Astrocyte (in vitro differentiated cells and primary cell): ENCODE measurements at regions not wholly inside any gene's neighbourhood (a gene's known extent, or its start where the extent isn't known, plus 50 kb on each side); places are given as distances from the start of the nearest gene placed in this dataset.

Source experiments
- DNase-seq: peaks from one replicate; pipeline ENCODE4 v3.0.0-alpha.2; 2010; ENCODE audit warnings: low read depth
- FAIRE-seq: peaks from 2 replicates; lab custom pipeline; 2011; peaks lifted over from hg19 to GRCh38; lab: Jason Lieb, UNC
- H2AFZ ChIP-seq: 2 replicates; pipeline ENCODE4 v1.6.0; 2012; ENCODE audit warnings: low read depth, low read length, inconsistent platforms
- H3K27ac ChIP-seq: 2 replicates; pipeline ENCODE4 v1.5.1; 2011; ENCODE audit warnings: low read depth, low read length, inconsistent platforms
- H3K27me3 ChIP-seq: 2 replicates; pipeline ENCODE4 v1.6.0; 2011; ENCODE audit warnings: low read length, inconsistent platforms; ENCODE audit not compliant: insufficient read depth
- H3K36me3 ChIP-seq: 2 replicates; pipeline ENCODE4 v1.5.1; 2011; ENCODE audit warnings: low read length, inconsistent platforms; ENCODE audit not compliant: insufficient read depth
- H3K4me1 ChIP-seq: 2 replicates; pipeline ENCODE4 v1.5.1; 2011; ENCODE audit warnings: low read length, inconsistent platforms; ENCODE audit not compliant: insufficient read depth
- H3K4me2 ChIP-seq: 2 replicates; pipeline ENCODE4 v1.6.0; 2012; ENCODE audit warnings: low read length, inconsistent platforms
- H3K4me3 ChIP-seq: 2 replicates; pipeline ENCODE4 v1.5.1; 2011; ENCODE audit warnings: low read depth, mild to moderate bottlenecking, low read length, inconsistent platforms; ENCODE audit not compliant: insufficient read depth
- H3K79me2 ChIP-seq: 2 replicates; pipeline ENCODE4 v1.6.0; 2012; ENCODE audit warnings: mild to moderate bottlenecking, low read length, inconsistent platforms; ENCODE audit not compliant: insufficient read depth
- H3K9ac ChIP-seq: 2 replicates; pipeline ENCODE4 v1.6.0; 2012; ENCODE audit warnings: mild to moderate bottlenecking, low read length, inconsistent platforms
- H3K9me3 ChIP-seq: 2 replicates; pipeline ENCODE4 v1.5.1; 2012; ENCODE audit warnings: low read depth, mild to moderate bottlenecking, low read length, inconsistent platforms; ENCODE audit not compliant: insufficient read depth
- H4K20me1 ChIP-seq: 2 replicates; pipeline ENCODE4 v1.6.0; 2012; ENCODE audit warnings: low read length, inconsistent platforms; ENCODE audit not compliant: insufficient read depth
- H3K27ac Mint-ChIP-seq: one replicate; pipeline ENCODE4 v1.8.0; 2021; ENCODE audit warnings: mild to moderate bottlenecking, mixed read lengths; ENCODE audit not compliant: unreplicated experiment
- H3K27me3 Mint-ChIP-seq: one replicate; pipeline ENCODE4 v1.8.0; 2021; ENCODE audit warnings: low read depth, mixed read lengths; ENCODE audit not compliant: unreplicated experiment
- H3K36me3 Mint-ChIP-seq: one replicate; pipeline ENCODE4 v1.8.0; 2021; ENCODE audit warnings: low read depth, mixed read lengths; ENCODE audit not compliant: unreplicated experiment
- H3K4me1 Mint-ChIP-seq: one replicate; pipeline ENCODE4 v1.8.0; 2021; ENCODE audit warnings: low read depth, mixed read lengths; ENCODE audit not compliant: unreplicated experiment
- H3K4me3 Mint-ChIP-seq: one replicate; pipeline ENCODE4 v1.8.0; 2021; ENCODE audit warnings: mild to moderate bottlenecking, moderate library complexity, mixed read lengths; ENCODE audit not compliant: unreplicated experiment
- H3K9me3 Mint-ChIP-seq: one replicate; pipeline ENCODE4 v1.8.0; 2021; ENCODE audit warnings: mild to moderate bottlenecking, mixed read lengths; ENCODE audit not compliant: unreplicated experiment
- CTCF ChIP-seq: IDR thresholded peaks from 2 replicates; pipeline ENCODE4 v1.5.1; 2011; ENCODE audit warnings: low read depth, mild to moderate bottlenecking, inconsistent platforms, low read length, moderate library complexity; ENCODE audit not compliant: insufficient read depth
- EZH2 ChIP-seq: IDR thresholded peaks from 2 replicates; pipeline ENCODE4 v1.6.1; 2012; ENCODE audit warnings: mild to moderate bottlenecking, low read length, inconsistent platforms; ENCODE audit not compliant: insufficient read depth

- H3K79me2 ChIP-seq: no peaks in the 10 kb centered on the region
- Mint-ChIP-seq H3K27ac (no peak overlapping the region), H3K27me3 (no peaks in the 10 kb centered on the region), H3K4me1 (peaks cover 1% of the 10 kb centered on the region), H3K36me3 (peaks cover 4% of the 10 kb centered on the region), H3K4me3 (no peak overlapping the region), H3K9me3 (peaks cover 6% of the 10 kb centered on the region)
- H3K4me1 ChIP-seq: no peaks in the 10 kb centered on the region
- H2AFZ ChIP-seq: no peak overlapping the region
- no peaks in the 10 kb centered on the region for H4K20me1 ChIP-seq
- no peaks in the 10 kb centered on the region for H3K27me3 ChIP-seq
- H3K9ac ChIP-seq: no peak overlapping the region
- peaks cover 1% of the 10 kb centered on the region for H3K9me3 ChIP-seq
- H3K36me3 ChIP-seq: no peaks in the 10 kb centered on the region
- H3K4me2 ChIP-seq: no peak overlapping the region
- TF ChIP-seq CTCF (no peak), EZH2 (no peak)
- DNase-seq: no peak
- no peak for FAIRE-seq
- H3K27ac ChIP-seq: no peak overlapping the region
- H3K4me3 ChIP-seq: no peak overlapping the region
Measured at GRCh38 chr5:116666901-116667300, 92.3 kb upstream of the SEMA6A start.

- Histone ChIP-seq H3K4me3 (no peak overlapping the region), H3K4me1 (no peaks in the 10 kb centered on the region), H4K20me1 (no peaks in the 10 kb centered on the region), H3K79me2 (no peaks in the 10 kb centered on the region), H2AFZ (no peak overlapping the region), H3K4me2 (no peak overlapping the region), H3K27ac (no peak overlapping the region), H3K36me3 (no peaks in the 10 kb centered on the region), H3K27me3 (no peaks in the 10 kb centered on the region), H3K9ac (no peak overlapping the region), H3K9me3 (peaks cover 7% of the 10 kb centered on the region)
- H3K4me3 Mint-ChIP-seq: no peak overlapping the region
- no peak for TF ChIP-seq CTCF
- no peak for TF ChIP-seq EZH2
- no peaks in the 10 kb centered on the region for H3K4me1 Mint-ChIP-seq
- peaks cover 4% of the 10 kb centered on the region for H3K36me3 Mint-ChIP-seq
- DNase-seq: no peak
- no peak overlapping the region for H3K27ac Mint-ChIP-seq
- peaks cover 11% of the 10 kb centered on the region for H3K9me3 Mint-ChIP-seq
- no peak for FAIRE-seq
- H3K27me3 Mint-ChIP-seq: no peaks in the 10 kb centered on the region
Measured at GRCh38 chr5:116664988-116665387, 90.4 kb upstream of the SEMA6A start.

GRCh38 chr5:116663081-116663480, 88.5 kb upstream of the SEMA6A start:
- FAIRE-seq: no peak
- Mint-ChIP-seq H3K4me1 (no peaks in the 10 kb centered on the region), H3K27me3 (peaks cover under 1% of the 10 kb centered on the region), H3K9me3 (peaks cover 11% of the 10 kb centered on the region), H3K36me3 (peaks cover 4% of the 10 kb centered on the region), H3K27ac (no peak overlapping the region), H3K4me3 (no peak overlapping the region)
- no peaks in the 10 kb centered on the region for H3K4me1 ChIP-seq
- H3K27me3 ChIP-seq: no peaks in the 10 kb centered on the region
- no peak overlapping the region for H2AFZ ChIP-seq
- peaks cover 7% of the 10 kb centered on the region for H3K9me3 ChIP-seq
- no peak overlapping the region for H3K27ac ChIP-seq
- no peak overlapping the region for H3K4me3 ChIP-seq
- DNase-seq: no peak
- no peak overlapping the region for H3K4me2 ChIP-seq
- no peak overlapping the region for H3K9ac ChIP-seq
- no peaks in the 10 kb centered on the region for H4K20me1 ChIP-seq
- H3K36me3 ChIP-seq: no peaks in the 10 kb centered on the region
- TF ChIP-seq EZH2 (no peak), CTCF (no peak)
- H3K79me2 ChIP-seq: no peaks in the 10 kb centered on the region
